H9 (cell line): ENCODE measurements at regions not wholly inside any gene's neighbourhood (a gene's known extent, or its start where the extent isn't known, plus 50 kb on each side); places are given as distances from the start of the nearest gene placed in this dataset.

ENCODE experiments used
- DNase-seq: peaks from one replicate; pipeline ENCODE4 v3.0.0-alpha.2; 2017
- H2AFZ ChIP-seq: one replicate; pipeline ENCODE4 v1.6.1; 2013; ENCODE audit warnings: mild to moderate bottlenecking, low read length, control low read depth, moderate library complexity
- H2AK5ac ChIP-seq: 2 replicates; pipeline ENCODE4 v1.6.1; 2013; ENCODE audit warnings: low read length, control low read depth, mixed read lengths; ENCODE audit not compliant: insufficient read length
- H2BK120ac ChIP-seq: one replicate; pipeline ENCODE4 v1.6.1; 2013; ENCODE audit warnings: low read depth, mild to moderate bottlenecking, low read length, control low read depth, inconsistent platforms; ENCODE audit not compliant: poor library complexity, severe bottlenecking
- H2BK12ac ChIP-seq: 2 replicates; pipeline ENCODE4 v1.6.1; 2013; ENCODE audit warnings: low read length, control low read depth, mixed read lengths, low read depth; ENCODE audit not compliant: insufficient read length
- H2BK15ac ChIP-seq: 2 replicates; pipeline ENCODE4 v1.6.1; 2013; ENCODE audit warnings: low read depth, low read length, control low read depth
- H2BK20ac ChIP-seq: one replicate; pipeline ENCODE4 v1.6.1; 2013; ENCODE audit warnings: low read depth, mild to moderate bottlenecking, low read length, control low read depth, inconsistent platforms; ENCODE audit not compliant: poor library complexity, severe bottlenecking
- H2BK5ac ChIP-seq: 2 replicates; pipeline ENCODE4 v1.6.1; 2013; ENCODE audit warnings: low read length, control low read depth, mixed read lengths; ENCODE audit not compliant: insufficient read length
- H3K14ac ChIP-seq: 2 replicates; pipeline ENCODE4 v1.6.1; 2013; ENCODE audit warnings: low read length, control low read depth; ENCODE audit not compliant: insufficient read depth
- H3K18ac ChIP-seq: 2 replicates; pipeline ENCODE4 v1.6.1; 2013; ENCODE audit warnings: low read depth, mild to moderate bottlenecking, mixed read lengths, low read length, control low read depth; ENCODE audit not compliant: insufficient read length
- H3K23ac ChIP-seq: 2 replicates; pipeline ENCODE4 v1.6.1; 2013; ENCODE audit warnings: low read length, control low read depth, mixed read lengths, low read depth; ENCODE audit not compliant: insufficient read length
- H3K23me2 ChIP-seq: 2 replicates; pipeline ENCODE4 v1.6.1; 2013; ENCODE audit warnings: low read depth, mild to moderate bottlenecking, mixed read lengths, low read length, control low read depth; ENCODE audit not compliant: insufficient read length, poor library complexity, severe bottlenecking
- H3K27ac ChIP-seq: 2 replicates; pipeline ENCODE4 v1.5.1; 2013; ENCODE audit warnings: low read length, control low read depth, mixed read lengths, low read depth; ENCODE audit not compliant: insufficient read length
- H3K27me3 ChIP-seq: 2 replicates; pipeline ENCODE4 v1.6.1; 2013; ENCODE audit warnings: low read length, control low read depth, inconsistent platforms; ENCODE audit not compliant: insufficient read depth
- H3K4ac ChIP-seq: 2 replicates; pipeline ENCODE4 v1.6.1; 2013; ENCODE audit warnings: low read depth, mild to moderate bottlenecking, control low read depth, inconsistent platforms, low read length, moderate library complexity
- H3K4me1 ChIP-seq: 2 replicates; pipeline ENCODE4 v1.6.1; 2013; ENCODE audit warnings: low read length, control low read depth, inconsistent platforms; ENCODE audit not compliant: insufficient read depth
- H3K4me2 ChIP-seq: 2 replicates; pipeline ENCODE4 v1.6.1; 2013; ENCODE audit warnings: low read length, control low read depth, mixed read lengths; ENCODE audit not compliant: insufficient read length, insufficient read depth
- H3K56ac ChIP-seq: 2 replicates; pipeline ENCODE4 v1.6.1; 2013; ENCODE audit warnings: low read depth, mild to moderate bottlenecking, mixed read lengths, low read length, control low read depth; ENCODE audit not compliant: insufficient read length
- H3K79me1 ChIP-seq: 2 replicates; pipeline ENCODE4 v1.6.1; 2013; ENCODE audit warnings: low read depth, mild to moderate bottlenecking, moderate library complexity, low read length, control low read depth, inconsistent platforms; ENCODE audit not compliant: insufficient read depth, poor library complexity, severe bottlenecking
- H3K79me2 ChIP-seq: 2 replicates; pipeline ENCODE4 v1.6.1; 2013; ENCODE audit warnings: low read length, control low read depth, inconsistent platforms; ENCODE audit not compliant: insufficient read depth
- H3K9ac ChIP-seq: 2 replicates; pipeline ENCODE4 v1.6.1; 2013; ENCODE audit warnings: low read length, control low read depth, mixed read lengths; ENCODE audit not compliant: insufficient read length; ENCODE audit errors: extremely low read depth
- H3K9me3 ChIP-seq: one replicate; pipeline ENCODE4 v1.6.1; 2013; ENCODE audit warnings: low read depth, low read length, inconsistent platforms; ENCODE audit not compliant: control insufficient read depth
- H3T11ph ChIP-seq: one replicate; pipeline ENCODE4 v1.6.1; 2013; ENCODE audit warnings: mild to moderate bottlenecking, low read length, control low read depth, inconsistent platforms
- H4K20me1 ChIP-seq: one replicate; pipeline ENCODE4 v1.6.1; 2013; ENCODE audit not compliant: control insufficient read depth, insufficient read length, insufficient read depth
- H4K5ac ChIP-seq: 2 replicates; pipeline ENCODE4 v1.6.1; 2013; ENCODE audit warnings: low read depth, mild to moderate bottlenecking, mixed read lengths, low read length, control low read depth; ENCODE audit not compliant: insufficient read length
- H4K8ac ChIP-seq: replicated peaks from 2 replicates; pipeline ENCODE4 v1.6.1; 2013; ENCODE audit warnings: low read length, control low read depth, mixed read lengths, low read depth; ENCODE audit not compliant: insufficient read length
- H4K91ac ChIP-seq: 2 replicates; pipeline ENCODE4 v1.6.1; 2013; ENCODE audit warnings: low read depth, mild to moderate bottlenecking, moderate library complexity, mixed read lengths, low read length, control low read depth; ENCODE audit not compliant: insufficient read length
- H3K27ac Mint-ChIP-seq, 3 experiments: 2 replicates in 2 of 3; 3 replicates in 1 of 3; pipeline ENCODE4 v1.8.0; 2020 to 2021; ENCODE audit warnings: mixed read lengths in 3 of 3, mild to moderate bottlenecking in 1 of 3, moderate library complexity in 1 of 3
- H3K27me3 Mint-ChIP-seq: 2 replicates; pipeline ENCODE4 v1.8.0; 2021; ENCODE audit warnings: low read depth, mild to moderate bottlenecking, moderate library complexity, mixed read lengths
- H3K36me3 Mint-ChIP-seq, 3 experiments: 2 replicates in 2 of 3; 3 replicates in 1 of 3; pipeline ENCODE4 v1.8.0; 2020 to 2021; ENCODE audit warnings: low read depth in 3 of 3, mixed read lengths in 3 of 3; ENCODE audit not compliant: insufficient read depth in 1 of 3
- H3K4me1 Mint-ChIP-seq, 2 experiments: 2 replicates each; pipeline ENCODE4 v1.8.0; 2020; ENCODE audit warnings: mixed read lengths in 2 of 2
- H3K4me3 Mint-ChIP-seq, 2 experiments: 2 replicates in 1 of 2; 3 replicates in 1 of 2; pipeline ENCODE4 v1.8.0; 2020 to 2021; ENCODE audit warnings: mild to moderate bottlenecking in 2 of 2, mixed read lengths in 2 of 2, moderate library complexity in 1 of 2
- H3K9me3 Mint-ChIP-seq, 2 experiments: 2 replicates in 1 of 2; 3 replicates in 1 of 2; pipeline ENCODE4 v1.8.0; 2020; ENCODE audit warnings: mild to moderate bottlenecking in 2 of 2, mixed read lengths in 2 of 2, moderate library complexity in 1 of 2
- WGBS: extraction: QIAGEN DNeasy Blood & Tissue Kit; methylation state at CpG from one replicate; pipeline ENCODE4 v1.1.7; 2013; ENCODE audit warnings: missing lambda C conversion rate, low lambda C conversion rate, mixed read lengths; ENCODE audit not compliant: insufficient read length; ENCODE audit errors: extremely low coverage; 5-methylcytosine and 5-hydroxymethylcytosine counted together
- TF ChIP-seq, protein P1 (sequence below): fragments of 200-600 bp; sonication (generic); conservative IDR thresholded peaks from 3 replicates; pipeline ENCODE4 v1.8.0; 2021; ENCODE audit warnings: antibody characterized with exemption, mild to moderate bottlenecking

DNA sequence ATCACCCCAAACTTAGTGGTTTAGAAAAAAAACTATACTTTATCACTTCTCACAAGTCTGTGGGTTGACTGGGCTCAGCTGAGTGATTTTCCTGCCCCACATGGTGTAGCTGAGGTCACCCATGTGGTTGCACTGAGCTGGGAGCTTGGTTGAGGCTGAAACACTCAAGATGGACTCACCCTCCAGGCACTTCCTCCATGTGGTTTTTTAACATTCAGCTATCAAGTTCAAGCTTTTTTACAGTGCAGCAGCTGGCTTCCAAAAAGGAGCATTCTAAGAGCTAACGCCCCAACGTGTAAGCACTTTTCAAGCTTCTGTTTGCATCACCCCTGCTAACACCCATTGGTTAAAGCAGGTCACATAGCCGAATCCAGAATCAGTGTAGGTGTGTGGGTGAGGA is 105.9 kb upstream of the CREB1 start:
- no peak overlapping the region for H3K4ac ChIP-seq
- H3K23ac ChIP-seq = no peak overlapping the region
- H2BK12ac ChIP-seq = no peak overlapping the region
- H3K79me1 ChIP-seq = no peaks in the 10 kb centered on the region
- Mint-ChIP-seq H3K4me3 (no peak overlapping the region), H3K27me3 (no peaks in the 10 kb centered on the region), H3K36me3 (0 out of 7 replicates have a peak, but pooled peaks cover 0 to 5% (median 0%) of the 10 kb centered on the region in 3 experiments), H3K27ac (no peak overlapping the region), H3K4me1 (peaks cover 8 to 11% of the 10 kb centered on the region in 2 experiments), H3K9me3 (no peaks in the 10 kb centered on the region; a peak in 1 of 5 replicates)
- no CpG with 5 or more reads among the region's 3 CpGs for WGBS
- no peak for DNase-seq
- no peaks in the 10 kb centered on the region for H3K79me2 ChIP-seq
- peaks cover 8% of the 10 kb centered on the region; the same call in 1 of the 2 replicates for H3K4me1 ChIP-seq
- H3K9ac ChIP-seq = no peak overlapping the region
- no peak overlapping the region for H2AK5ac ChIP-seq
- H2AFZ ChIP-seq = no peak overlapping the region
- no peak overlapping the region for H4K8ac ChIP-seq
- H4K91ac ChIP-seq = no peak overlapping the region
- H3K23me2 ChIP-seq = no peaks in the 10 kb centered on the region
- H4K20me1 ChIP-seq = no peaks in the 10 kb centered on the region
- no peak overlapping the region for H2BK15ac ChIP-seq
- H4K5ac ChIP-seq = no peak overlapping the region
- TF ChIP-seq, protein P1, sequence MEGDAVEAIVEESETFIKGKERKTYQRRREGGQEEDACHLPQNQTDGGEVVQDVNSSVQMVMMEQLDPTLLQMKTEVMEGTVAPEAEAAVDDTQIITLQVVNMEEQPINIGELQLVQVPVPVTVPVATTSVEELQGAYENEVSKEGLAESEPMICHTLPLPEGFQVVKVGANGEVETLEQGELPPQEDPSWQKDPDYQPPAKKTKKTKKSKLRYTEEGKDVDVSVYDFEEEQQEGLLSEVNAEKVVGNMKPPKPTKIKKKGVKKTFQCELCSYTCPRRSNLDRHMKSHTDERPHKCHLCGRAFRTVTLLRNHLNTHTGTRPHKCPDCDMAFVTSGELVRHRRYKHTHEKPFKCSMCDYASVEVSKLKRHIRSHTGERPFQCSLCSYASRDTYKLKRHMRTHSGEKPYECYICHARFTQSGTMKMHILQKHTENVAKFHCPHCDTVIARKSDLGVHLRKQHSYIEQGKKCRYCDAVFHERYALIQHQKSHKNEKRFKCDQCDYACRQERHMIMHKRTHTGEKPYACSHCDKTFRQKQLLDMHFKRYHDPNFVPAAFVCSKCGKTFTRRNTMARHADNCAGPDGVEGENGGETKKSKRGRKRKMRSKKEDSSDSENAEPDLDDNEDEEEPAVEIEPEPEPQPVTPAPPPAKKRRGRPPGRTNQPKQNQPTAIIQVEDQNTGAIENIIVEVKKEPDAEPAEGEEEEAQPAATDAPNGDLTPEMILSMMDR = no peak
- no peak overlapping the region for H3K14ac ChIP-seq
- no peaks in the 10 kb centered on the region for H3K9me3 ChIP-seq
- no peak overlapping the region for H3K27ac ChIP-seq
- no peak overlapping the region for H3K18ac ChIP-seq
- H3K56ac ChIP-seq = no peak overlapping the region
- no peak overlapping the region for H3K4me2 ChIP-seq
- H3T11ph ChIP-seq = no peak overlapping the region
- no peak overlapping the region for H2BK5ac ChIP-seq
- no peaks in the 10 kb centered on the region for H3K27me3 ChIP-seq
- H2BK120ac ChIP-seq = no peak overlapping the region
- H2BK20ac ChIP-seq = no peak overlapping the region
